ENCODE measurements at regions not wholly inside any gene's neighbourhood (a gene's known extent, or its start where the extent isn't known, plus 50 kb on each side); places are given as distances from the start of the nearest gene placed in this dataset.

- no peak overlapping the region for H3K27ac ChIP-seq (ENCODE audit: low read length)
- no peak overlapping the region for H3K4me3 ChIP-seq (ENCODE audit: low read length)
- no peak for DNase-seq (ENCODE audit: low read depth, low spot score)
- H3K4me1 ChIP-seq (ENCODE audit: control insufficient read depth, insufficient read depth, low read length): no peaks in the 10 kb centered on the region
- H3K36me3 ChIP-seq (ENCODE audit: control insufficient read depth, insufficient read depth, low read length): no peaks in the 10 kb centered on the region
- no peaks in the 10 kb centered on the region for H3K9me3 ChIP-seq (ENCODE audit: control insufficient read depth, insufficient read depth, low read length)
- no CpG with 5 or more reads among the region's 4 CpGs for WGBS (ENCODE audit: insufficient coverage, insufficient read length)
- H3K27me3 ChIP-seq (ENCODE audit: control insufficient read depth, insufficient read depth, low read length): no peaks in the 10 kb centered on the region
Observed at GRCh38 chr10:10141782-10142382, 875.8 kb upstream of the CELF2 start.

- no peak for DNase-seq (ENCODE audit: low read depth, low spot score)
- Histone ChIP-seq H3K27me3 (ENCODE audit: control insufficient read depth, insufficient read depth, low read length) (no peaks in the 10 kb centered on the region), H3K36me3 (ENCODE audit: control insufficient read depth, insufficient read depth, low read length) (no peaks in the 10 kb centered on the region), H3K4me3 (ENCODE audit: low read length) (no peak overlapping the region), H3K27ac (ENCODE audit: low read length) (no peak overlapping the region), H3K4me1 (ENCODE audit: control insufficient read depth, insufficient read depth, low read length) (no peaks in the 10 kb centered on the region), H3K9me3 (ENCODE audit: control insufficient read depth, insufficient read depth, low read length) (no peaks in the 10 kb centered on the region)
- no CpG with 5 or more reads among the region's 4 CpGs for WGBS (ENCODE audit: insufficient coverage, insufficient read length)
Observed at GRCh38 chr10:10146604-10147003, 871.1 kb upstream of the CELF2 start.

DNA sequence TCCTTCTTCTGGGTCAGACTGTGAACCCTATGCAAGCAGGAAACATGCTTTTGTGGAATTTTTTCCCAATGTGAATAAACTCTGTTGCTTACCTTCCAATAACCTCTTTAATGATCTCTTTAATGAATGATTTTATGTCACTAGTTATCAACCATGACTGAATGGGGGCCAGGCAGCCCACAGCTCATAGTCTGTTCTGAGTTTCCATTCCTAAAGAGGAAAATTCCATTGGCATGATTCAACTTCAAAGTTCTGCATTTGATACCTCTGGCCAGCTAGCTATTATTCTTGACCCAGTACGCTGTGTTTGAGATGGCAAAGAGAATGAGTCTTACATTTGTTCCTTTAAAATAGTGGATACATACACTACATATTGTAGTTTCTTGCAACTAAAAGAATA, 867.8 kb upstream of the CELF2 start:
- H3K27ac ChIP-seq (ENCODE audit: low read length): no peak overlapping the region
- H3K27me3 ChIP-seq (ENCODE audit: control insufficient read depth, insufficient read depth, low read length): no peaks in the 10 kb centered on the region
- WGBS (ENCODE audit: insufficient coverage, insufficient read length): no CpG with 5 or more reads among the region's 1 CpG
- H3K36me3 ChIP-seq (ENCODE audit: control insufficient read depth, insufficient read depth, low read length): no peaks in the 10 kb centered on the region
- no peak overlapping the region for H3K4me3 ChIP-seq (ENCODE audit: low read length)
- no peak for DNase-seq (ENCODE audit: low read depth, low spot score)
- H3K4me1 ChIP-seq (ENCODE audit: control insufficient read depth, insufficient read depth, low read length): no peaks in the 10 kb centered on the region
- no peaks in the 10 kb centered on the region for H3K9me3 ChIP-seq (ENCODE audit: control insufficient read depth, insufficient read depth, low read length)

DNA sequence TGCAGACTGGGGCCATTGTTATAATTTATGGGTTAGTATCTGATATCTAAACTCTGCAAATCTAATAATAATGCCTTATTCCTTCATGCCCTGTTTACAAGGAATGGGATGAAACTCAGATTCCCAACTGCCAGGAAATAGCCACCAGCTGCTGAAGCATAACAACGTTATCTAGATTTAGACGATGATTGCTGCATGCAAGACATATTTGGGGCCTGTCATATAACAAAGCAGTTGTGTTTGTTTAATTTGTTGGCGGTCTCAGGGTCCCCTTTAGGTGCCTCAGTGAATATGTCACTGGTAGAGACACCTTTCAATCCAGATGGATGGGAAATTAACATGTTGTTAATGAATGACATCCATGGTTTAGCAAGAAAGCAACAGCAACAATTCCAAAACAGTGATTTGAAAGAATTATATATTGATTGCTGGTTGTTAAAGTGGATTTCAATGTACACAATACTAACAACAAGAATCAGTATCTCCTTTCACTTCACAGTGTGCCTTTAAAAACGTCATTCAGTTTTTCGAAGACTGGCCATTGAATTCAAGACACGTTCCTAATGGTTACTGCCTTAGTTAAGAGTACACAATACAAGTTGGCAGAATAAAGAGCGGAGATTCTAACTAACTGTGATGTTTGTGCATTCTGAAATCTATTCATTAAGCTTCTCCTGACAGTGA, 860.6 kb upstream of the CELF2 start:
- Histone ChIP-seq H3K4me1 (ENCODE audit: control insufficient read depth, insufficient read depth, low read length) (no peaks in the 10 kb centered on the region), H3K27me3 (ENCODE audit: control insufficient read depth, insufficient read depth, low read length) (no peaks in the 10 kb centered on the region), H3K36me3 (ENCODE audit: control insufficient read depth, insufficient read depth, low read length) (no peaks in the 10 kb centered on the region; the same call in 1 of the 2 replicates), H3K9me3 (ENCODE audit: control insufficient read depth, insufficient read depth, low read length) (no peaks in the 10 kb centered on the region), H3K4me3 (ENCODE audit: low read length) (no peak overlapping the region), H3K27ac (ENCODE audit: low read length) (no peak overlapping the region)
- no CpG with 5 or more reads among the region's 7 CpGs for WGBS (ENCODE audit: insufficient coverage, insufficient read length)
- DNase-seq (ENCODE audit: low read depth, low spot score): no peak

DNA sequence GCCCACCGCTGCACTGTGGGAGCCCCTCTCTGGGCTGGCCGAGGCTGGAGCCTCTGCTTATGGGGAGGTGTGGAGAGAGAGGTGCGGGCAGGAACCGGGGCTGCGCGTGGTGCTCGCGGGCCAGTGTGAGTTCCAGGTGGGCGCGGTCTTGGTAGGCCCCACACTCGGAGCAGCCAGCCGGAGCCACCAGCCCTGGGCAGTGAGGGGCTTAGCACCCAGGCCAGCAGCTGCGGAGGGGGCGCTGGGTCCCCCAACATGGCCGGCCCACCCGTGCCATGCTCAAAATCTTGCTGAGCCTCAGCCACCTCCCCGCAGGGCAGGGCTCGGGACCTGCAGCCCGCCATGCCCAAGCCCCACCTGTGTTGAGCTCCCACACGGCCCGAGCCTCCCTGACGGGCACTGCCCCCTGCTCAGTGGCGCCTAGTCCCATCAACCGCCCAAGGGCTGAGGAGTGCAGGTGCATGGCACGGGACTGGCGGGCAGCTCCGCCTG, 856.8 kb upstream of the CELF2 start:
- WGBS (ENCODE audit: insufficient coverage, insufficient read length): no CpG with 5 or more reads among the region's 27 CpGs
- Histone ChIP-seq H3K27me3 (ENCODE audit: control insufficient read depth, insufficient read depth, low read length) (no peaks in the 10 kb centered on the region), H3K4me3 (ENCODE audit: low read length) (no peak overlapping the region), H3K36me3 (ENCODE audit: control insufficient read depth, insufficient read depth, low read length) (no peaks in the 10 kb centered on the region; the same call in 1 of the 2 replicates), H3K27ac (ENCODE audit: low read length) (no peak overlapping the region), H3K9me3 (ENCODE audit: control insufficient read depth, insufficient read depth, low read length) (no peaks in the 10 kb centered on the region), H3K4me1 (ENCODE audit: control insufficient read depth, insufficient read depth, low read length) (no peaks in the 10 kb centered on the region)
- DNase-seq (ENCODE audit: low read depth, low spot score): no peak

DNA sequence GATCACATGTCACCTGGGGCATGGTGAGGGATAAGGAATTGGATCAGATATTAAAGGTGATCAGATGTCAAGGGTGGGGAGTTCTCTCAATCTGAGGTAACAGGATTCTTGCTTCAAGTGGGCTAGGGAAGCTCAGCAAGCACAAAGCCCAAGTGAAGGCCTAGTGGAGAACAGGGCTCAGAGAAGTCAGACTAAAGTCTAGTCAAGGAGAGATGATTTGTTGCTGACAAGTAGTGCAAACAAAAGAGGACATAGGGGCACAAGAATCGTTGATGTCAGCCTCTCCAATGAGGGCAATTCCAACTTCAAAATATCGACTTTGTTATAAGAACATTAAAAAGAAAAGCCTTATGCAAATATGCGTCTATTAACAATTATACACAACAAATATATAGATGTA, 852.8 kb upstream of the CELF2 start:
- no peaks in the 10 kb centered on the region; the same call in 1 of the 2 replicates for H3K36me3 ChIP-seq (ENCODE audit: control insufficient read depth, insufficient read depth, low read length)
- no CpG with 5 or more reads among the region's 3 CpGs for WGBS (ENCODE audit: insufficient coverage, insufficient read length)
- no peaks in the 10 kb centered on the region for H3K9me3 ChIP-seq (ENCODE audit: control insufficient read depth, insufficient read depth, low read length)

DNA sequence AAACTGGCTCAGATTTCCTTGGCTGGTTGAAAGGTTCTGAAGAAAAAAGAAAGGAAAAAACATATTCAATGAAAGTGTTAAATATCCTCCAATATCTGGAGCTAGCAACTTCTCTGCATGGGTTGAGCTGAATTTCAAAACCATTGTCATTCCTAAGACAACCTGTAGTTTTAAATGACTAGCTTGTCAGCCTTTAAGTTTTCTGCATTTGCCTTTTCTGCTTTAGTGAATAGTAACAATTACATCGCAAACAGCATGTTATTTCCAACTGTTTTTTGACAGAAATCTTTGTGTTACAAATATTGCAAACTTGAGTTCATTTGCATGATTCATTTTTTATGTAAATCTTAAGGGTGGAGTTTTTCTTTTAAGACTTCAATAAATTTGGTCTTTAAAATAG, 852.3 kb upstream of the CELF2 start:
- Histone ChIP-seq H3K4me1 (ENCODE audit: control insufficient read depth, insufficient read depth, low read length) (no peaks in the 10 kb centered on the region), H3K9me3 (ENCODE audit: control insufficient read depth, insufficient read depth, low read length) (no peaks in the 10 kb centered on the region), H3K27me3 (ENCODE audit: control insufficient read depth, insufficient read depth, low read length) (no peaks in the 10 kb centered on the region), H3K27ac (ENCODE audit: low read length) (no peak overlapping the region), H3K36me3 (ENCODE audit: control insufficient read depth, insufficient read depth, low read length) (no peaks in the 10 kb centered on the region; the same call in 1 of the 2 replicates), H3K4me3 (ENCODE audit: low read length) (no peak overlapping the region)
- WGBS (ENCODE audit: insufficient coverage, insufficient read length): no CpG with 5 or more reads among the region's 1 CpG
- no peak for DNase-seq (ENCODE audit: low read depth, low spot score)

More for the DNA sequence above, 852.8 kb upstream of the CELF2 start:
- Histone ChIP-seq H3K4me3 (ENCODE audit: low read length) (no peak overlapping the region), H3K27ac (ENCODE audit: low read length) (peak overlapping the region; percentile 21), H3K4me1 (ENCODE audit: control insufficient read depth, insufficient read depth, low read length) (no peaks in the 10 kb centered on the region), H3K27me3 (ENCODE audit: control insufficient read depth, insufficient read depth, low read length) (no peaks in the 10 kb centered on the region)
- DNase-seq (ENCODE audit: low read depth, low spot score): no peak

GRCh38 chr10:10178476-10178875, 839.2 kb upstream of the CELF2 start:
- no CpG with 5 or more reads among the region's 3 CpGs for WGBS (ENCODE audit: insufficient coverage, insufficient read length)
- H3K27ac ChIP-seq (ENCODE audit: low read length): no peak overlapping the region
- no peaks in the 10 kb centered on the region for H3K27me3 ChIP-seq (ENCODE audit: control insufficient read depth, insufficient read depth, low read length)
- H3K36me3 ChIP-seq (ENCODE audit: control insufficient read depth, insufficient read depth, low read length): no peaks in the 10 kb centered on the region
- no peaks in the 10 kb centered on the region for H3K4me1 ChIP-seq (ENCODE audit: control insufficient read depth, insufficient read depth, low read length)
- no peak overlapping the region for H3K4me3 ChIP-seq (ENCODE audit: low read length)
- H3K9me3 ChIP-seq (ENCODE audit: control insufficient read depth, insufficient read depth, low read length): no peaks in the 10 kb centered on the region
- DNase-seq (ENCODE audit: low read depth, low spot score): no peak

DNA sequence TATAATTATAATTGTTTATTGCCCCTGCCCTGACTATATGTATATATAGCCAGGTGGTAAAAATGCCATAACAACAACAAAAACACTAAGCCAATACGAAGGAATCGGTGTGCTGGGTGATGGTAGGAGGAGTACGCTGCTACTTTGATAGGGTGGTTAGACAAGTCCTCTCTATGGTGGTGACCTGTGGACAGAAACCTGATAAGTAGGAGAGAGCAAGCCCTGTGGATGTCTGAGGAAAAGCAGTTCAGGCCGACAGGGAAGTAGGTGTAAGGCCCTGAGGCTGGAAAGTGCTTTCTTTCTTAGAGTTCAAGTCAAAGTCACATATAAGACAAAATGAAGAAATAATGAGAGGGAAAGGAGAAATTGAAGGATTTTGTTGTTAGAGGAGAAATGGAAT, 823.8 kb upstream of the CELF2 start:
- no peak overlapping the region for H3K4me3 ChIP-seq (ENCODE audit: low read length)
- no peaks in the 10 kb centered on the region for H3K9me3 ChIP-seq (ENCODE audit: control insufficient read depth, insufficient read depth, low read length)
- no peak for DNase-seq (ENCODE audit: low read depth, low spot score)
- H3K36me3 ChIP-seq (ENCODE audit: control insufficient read depth, insufficient read depth, low read length): no peaks in the 10 kb centered on the region
- H3K27me3 ChIP-seq (ENCODE audit: control insufficient read depth, insufficient read depth, low read length): no peaks in the 10 kb centered on the region
- no peaks in the 10 kb centered on the region for H3K4me1 ChIP-seq (ENCODE audit: control insufficient read depth, insufficient read depth, low read length)
- H3K27ac ChIP-seq (ENCODE audit: low read length): no peak overlapping the region
- no CpG with 5 or more reads among the region's 4 CpGs for WGBS (ENCODE audit: insufficient coverage, insufficient read length)

- WGBS (ENCODE audit: insufficient coverage, insufficient read length): no CpG with 5 or more reads among the region's 5 CpGs
Observed at GRCh38 chr10:10196701-10197100, 821.0 kb upstream of the CELF2 start.

GRCh38 chr10:10197423-10197822, 820.2 kb upstream of the CELF2 start:
- Histone ChIP-seq H3K4me1 (ENCODE audit: control insufficient read depth, insufficient read depth, low read length) (no peaks in the 10 kb centered on the region), H3K4me3 (ENCODE audit: low read length) (no peak overlapping the region), H3K27me3 (ENCODE audit: control insufficient read depth, insufficient read depth, low read length) (no peaks in the 10 kb centered on the region), H3K27ac (ENCODE audit: low read length) (no peak overlapping the region), H3K36me3 (ENCODE audit: control insufficient read depth, insufficient read depth, low read length) (no peaks in the 10 kb centered on the region), H3K9me3 (ENCODE audit: control insufficient read depth, insufficient read depth, low read length) (no peaks in the 10 kb centered on the region)
- WGBS (ENCODE audit: insufficient coverage, insufficient read length): no CpG with 5 or more reads among the region's 4 CpGs
- DNase-seq (ENCODE audit: low read depth, low spot score): no peak

More at GRCh38 chr10:10196701-10197100, 821.0 kb upstream of the CELF2 start:
- Histone ChIP-seq H3K36me3 (ENCODE audit: control insufficient read depth, insufficient read depth, low read length) (no peaks in the 10 kb centered on the region), H3K27me3 (ENCODE audit: control insufficient read depth, insufficient read depth, low read length) (no peaks in the 10 kb centered on the region), H3K4me3 (ENCODE audit: low read length) (no peak overlapping the region), H3K27ac (ENCODE audit: low read length) (no peak overlapping the region), H3K9me3 (ENCODE audit: control insufficient read depth, insufficient read depth, low read length) (no peaks in the 10 kb centered on the region), H3K4me1 (ENCODE audit: control insufficient read depth, insufficient read depth, low read length) (no peaks in the 10 kb centered on the region)
- DNase-seq (ENCODE audit: low read depth, low spot score): no peak

All from iPS DF 6.9 (cell line).